D721Med (cell line): ENCODE measurements at regions not wholly inside any gene's neighbourhood (a gene's known extent, or its start where the extent isn't known, plus 50 kb on each side); places are given as distances from the start of the nearest gene placed in this dataset.

Source experiments
- DNase-seq: peaks from one replicate; pipeline ENCODE4 v3.0.0; 2011; ENCODE audit warnings: low spot score; ENCODE audit not compliant: insufficient read length
- FAIRE-seq: peaks from 2 replicates; lab custom pipeline; 2011; peaks lifted over from hg19 to GRCh38; lab: Jason Lieb, UNC
- CTCF ChIP-seq: IDR thresholded peaks from 2 replicates; pipeline ENCODE4 v1.5.1; 2012; ENCODE audit warnings: mild to moderate bottlenecking, control low read depth; ENCODE audit not compliant: insufficient read depth; ENCODE audit errors: missing control alignments

GRCh38 chr5:124445070-124445619, 301.3 kb downstream of the ZNF608 start:
- no peak for TF ChIP-seq CTCF
- FAIRE-seq (no peak), DNase-seq (no peak)

- no peak for FAIRE-seq
- no peak for TF ChIP-seq CTCF
- DNase-seq, result no peak
Observed at GRCh38 chr5:124444147-124444775, 302.2 kb downstream of the ZNF608 start.

GRCh38 chr5:124440471-124440870, 306.0 kb downstream of the ZNF608 start:
- no peak for TF ChIP-seq CTCF

GRCh38 chr5:124439609-124440008, 306.8 kb downstream of the ZNF608 start:
- TF ChIP-seq CTCF, result no peak
- DNase-seq, result no peak
- FAIRE-seq, result no peak

More at GRCh38 chr5:124440471-124440870, 306.0 kb downstream of the ZNF608 start:
- FAIRE-seq (no peak), DNase-seq (no peak)

GRCh38 chr5:124438903-124439281, 307.5 kb downstream of the ZNF608 start:
- TF ChIP-seq CTCF, result no peak
- FAIRE-seq, result no peak
- DNase-seq, result no peak

GRCh38 chr5:124438026-124438902, 308.2 kb downstream of the ZNF608 start:
- no peak for TF ChIP-seq CTCF
- no peak for DNase-seq
- peak; percentile 11 for FAIRE-seq
